HG03520 (cell line): ENCODE measurements at regions not wholly inside any gene's neighbourhood (a gene's known extent, or its start where the extent isn't known, plus 50 kb on each side); places are given as distances from the start of the nearest gene placed in this dataset.

Source experiments
- ATAC-seq: cut with Tn5 transposase; IDR thresholded peaks from one replicate; pipeline ENCODE4 v1.9.1; 2021; ENCODE audit warnings: mild to moderate bottlenecking, moderate library complexity; ENCODE audit not compliant: unreplicated experiment

GRCh38 chr16:80024443-80024842 is 423.9 kb upstream of the MAF start:
- no peak for ATAC-seq

- ATAC-seq, result no peak
Measured at GRCh38 chr16:80023865-80024264, 423.3 kb upstream of the MAF start.

GRCh38 chr16:80019395-80019794 is 418.9 kb upstream of the MAF start:
- ATAC-seq, result no peak

DNA sequence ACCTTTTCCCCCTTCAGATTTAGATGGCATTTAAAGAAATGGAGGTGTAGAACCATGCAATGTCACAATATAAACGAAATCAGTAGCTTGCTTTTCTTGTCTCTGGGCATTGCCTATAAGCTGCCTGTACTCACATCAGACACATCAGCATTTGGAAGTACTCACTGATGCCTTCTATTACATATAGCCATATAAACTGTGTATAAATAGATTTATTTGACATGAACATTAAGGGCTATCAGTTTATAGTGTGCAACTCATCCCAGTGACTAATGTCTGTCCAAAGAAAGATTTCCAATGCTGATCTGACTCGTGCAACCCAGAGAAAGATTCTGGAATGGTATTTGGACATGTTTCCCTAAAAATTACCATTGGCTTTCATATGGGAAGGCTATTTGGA is 417.9 kb upstream of the MAF start:
- ATAC-seq, result no peak

GRCh38 chr16:80016731-80017326 is 416.3 kb upstream of the MAF start:
- ATAC-seq, result no peak

- no peak for ATAC-seq
Measured at GRCh38 chr16:80015566-80015965, 415.0 kb upstream of the MAF start.

- ATAC-seq, result no peak
Measured at GRCh38 chr16:80014241-80014939, 413.9 kb upstream of the MAF start.

DNA sequence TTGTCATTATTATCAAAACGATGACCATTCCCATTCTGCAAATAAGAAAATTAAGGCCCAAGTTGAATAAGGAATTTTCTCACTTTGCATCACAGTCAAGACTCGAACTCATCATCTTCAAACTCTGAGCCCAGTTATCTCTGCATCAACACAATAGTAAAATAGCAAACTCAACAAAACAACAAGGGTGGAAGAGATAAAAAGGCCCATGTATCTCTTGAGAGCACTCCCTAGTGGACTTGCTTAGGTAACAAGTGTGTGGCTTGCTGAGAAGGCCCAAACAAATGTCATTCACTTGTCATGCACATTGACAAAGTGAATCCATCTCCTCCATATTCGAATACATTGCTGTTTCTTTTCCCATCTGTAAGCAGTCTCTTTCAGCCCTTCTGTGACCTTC is 412.0 kb upstream of the MAF start:
- no peak for ATAC-seq

- no peak for ATAC-seq
Measured at GRCh38 chr16:80009971-80010659, 409.6 kb upstream of the MAF start.

DNA sequence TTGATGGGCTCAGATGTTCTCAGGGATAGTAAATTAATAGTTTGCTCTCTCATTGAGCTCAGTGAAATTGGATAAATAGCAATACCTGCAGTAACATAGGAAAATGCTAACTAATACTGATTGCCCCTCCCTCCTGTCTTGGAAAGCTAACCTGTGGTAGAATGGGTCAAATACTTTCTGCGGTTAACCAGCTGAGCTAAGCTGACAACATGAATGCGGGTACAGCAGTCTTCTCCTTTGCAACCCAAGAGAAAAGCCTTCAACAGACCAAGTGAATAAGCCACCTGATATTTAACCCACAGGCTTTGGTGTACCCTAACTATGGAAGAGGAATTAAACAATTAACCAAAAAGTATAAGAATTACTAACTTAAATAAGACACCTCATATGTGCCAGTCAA is 408.3 kb upstream of the MAF start:
- no peak for ATAC-seq

DNA sequence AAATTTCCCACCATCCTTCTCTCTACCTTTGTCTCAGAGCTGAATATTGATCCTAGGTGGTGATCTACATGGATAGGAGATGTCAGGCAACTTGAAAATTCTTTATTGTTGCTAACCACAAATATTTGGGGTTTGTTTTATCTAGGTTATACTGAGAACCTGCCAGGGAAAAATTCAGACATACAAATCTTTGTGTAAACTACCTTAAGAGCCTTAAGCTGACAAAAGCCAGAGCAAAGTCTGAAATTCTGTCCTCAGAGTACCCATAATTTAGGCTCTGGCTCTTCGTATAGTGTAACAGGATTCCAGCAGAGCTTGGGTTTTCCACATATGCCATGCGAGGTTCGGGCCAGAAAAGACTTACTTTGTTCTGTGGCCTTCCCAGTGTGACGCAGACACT is 406.7 kb upstream of the MAF start:
- ATAC-seq, result no peak

- no peak for ATAC-seq
Measured at GRCh38 chr16:80006241-80007215, 406.0 kb upstream of the MAF start.

DNA sequence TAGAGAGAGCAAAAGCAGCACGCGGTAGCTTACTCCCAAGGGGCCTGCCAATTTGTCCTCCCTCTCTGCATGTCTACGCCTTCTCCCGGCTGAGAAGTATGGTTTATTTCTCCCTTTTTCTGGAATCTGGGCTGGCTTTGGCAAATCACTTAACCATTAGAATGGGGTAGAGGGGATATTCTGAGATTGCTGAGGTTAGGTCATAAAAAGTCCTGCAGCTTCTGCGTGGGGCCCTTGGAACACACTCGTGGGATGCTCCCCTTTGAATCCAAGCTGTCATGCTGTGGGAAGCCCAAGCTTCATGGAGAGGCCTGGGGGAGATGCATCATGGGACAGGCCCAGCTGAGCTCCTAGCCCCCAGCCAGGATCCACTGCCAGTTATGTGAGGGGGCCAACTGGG is 403.6 kb upstream of the MAF start:
- ATAC-seq, result no peak

- no peak for ATAC-seq
Measured at GRCh38 chr16:80002261-80002660, 401.7 kb upstream of the MAF start.

DNA sequence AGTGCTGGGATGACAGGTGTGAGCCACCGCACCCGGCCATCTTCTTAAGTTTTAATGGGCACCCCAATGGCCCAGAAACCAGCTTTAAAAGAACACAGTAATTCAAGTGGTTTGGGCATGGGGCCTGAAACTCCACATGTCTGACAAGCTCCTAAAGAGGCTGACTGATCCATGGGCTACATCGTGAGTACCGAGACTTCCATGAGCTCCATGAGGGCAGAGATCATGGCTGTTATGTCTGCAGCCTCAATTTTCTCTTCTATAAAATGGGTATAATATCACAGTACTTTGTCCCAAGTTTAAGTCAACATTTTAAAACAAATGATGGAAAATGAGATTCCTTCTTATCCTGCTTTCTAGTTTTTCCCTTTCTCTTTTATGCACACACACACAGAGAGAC is 397.6 kb upstream of the MAF start:
- ATAC-seq, result no peak

DNA sequence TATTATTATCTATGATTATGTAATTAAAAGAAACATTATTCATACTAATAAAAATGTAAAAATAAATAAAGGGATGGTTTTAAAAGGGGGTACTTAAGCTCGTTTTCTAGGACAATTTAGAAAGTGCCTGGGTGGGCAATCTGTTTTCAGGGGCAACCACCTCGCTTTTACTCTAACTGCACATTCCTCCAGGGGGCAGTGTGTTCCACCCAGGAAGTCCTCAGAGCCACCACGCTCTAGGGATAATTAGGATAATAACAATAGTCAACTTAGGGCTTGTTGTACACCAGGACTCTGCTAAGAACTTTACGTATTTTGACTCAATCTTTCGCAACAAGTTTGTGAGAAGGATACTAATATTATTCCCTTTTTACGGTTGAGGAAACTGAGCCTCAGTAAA is 396.7 kb upstream of the MAF start:
- ATAC-seq, result no peak

DNA sequence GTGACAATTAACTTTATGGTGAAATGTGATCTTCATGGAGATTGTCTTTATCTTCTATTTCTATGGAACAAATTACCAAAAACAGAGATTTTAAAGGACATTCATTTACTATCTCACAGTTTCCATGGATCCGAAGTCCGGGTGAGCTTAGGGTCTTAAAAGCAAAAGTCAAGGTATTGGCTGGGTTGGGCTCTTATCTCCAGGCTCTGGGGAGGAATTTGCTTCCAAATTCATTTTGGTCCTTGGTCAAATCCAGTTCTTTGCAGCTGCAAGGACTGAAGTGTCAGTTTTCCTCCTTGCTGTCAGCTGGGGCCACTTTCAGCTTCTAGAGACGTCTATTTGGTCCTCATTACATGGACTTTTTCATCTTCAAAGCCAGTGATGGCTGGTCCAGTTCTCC is 395.8 kb upstream of the MAF start:
- no peak for ATAC-seq

- ATAC-seq, result no peak
Measured at GRCh38 chr16:79995315-79995714, 394.8 kb upstream of the MAF start.

- no peak for ATAC-seq
Measured at GRCh38 chr16:79994418-79994817, 393.9 kb upstream of the MAF start.

GRCh38 chr16:79993629-79994209 is 393.2 kb upstream of the MAF start:
- ATAC-seq, result no peak

GRCh38 chr16:79991969-79992368 is 391.4 kb upstream of the MAF start:
- no peak for ATAC-seq
